OCI-LY7 (cell line): ENCODE measurements at regions not wholly inside any gene's neighbourhood (a gene's known extent, or its start where the extent isn't known, plus 50 kb on each side); places are given as distances from the start of the nearest gene placed in this dataset.

ENCODE experiments used
- EZH2phosphoT487 ChIP-seq: fragments of 200-600 bp; sonication (generic); IDR thresholded peaks from 2 replicates; pipeline ENCODE4 v1.6.1; 2018; ENCODE audit warnings: low read depth, borderline replicate concordance, mild to moderate bottlenecking, mixed run types, antibody characterized with exemption, low read length, moderate library complexity, mixed read lengths
- TF ChIP-seq, protein P1 (sequence below): fragments of 200-600 bp; sonication (generic); conservative IDR thresholded peaks from 2 replicates; pipeline ENCODE4 v1.5.1; 2014; ENCODE audit warnings: mild to moderate bottlenecking, antibody characterized with exemption, low read length, moderate library complexity, mixed read lengths

DNA sequence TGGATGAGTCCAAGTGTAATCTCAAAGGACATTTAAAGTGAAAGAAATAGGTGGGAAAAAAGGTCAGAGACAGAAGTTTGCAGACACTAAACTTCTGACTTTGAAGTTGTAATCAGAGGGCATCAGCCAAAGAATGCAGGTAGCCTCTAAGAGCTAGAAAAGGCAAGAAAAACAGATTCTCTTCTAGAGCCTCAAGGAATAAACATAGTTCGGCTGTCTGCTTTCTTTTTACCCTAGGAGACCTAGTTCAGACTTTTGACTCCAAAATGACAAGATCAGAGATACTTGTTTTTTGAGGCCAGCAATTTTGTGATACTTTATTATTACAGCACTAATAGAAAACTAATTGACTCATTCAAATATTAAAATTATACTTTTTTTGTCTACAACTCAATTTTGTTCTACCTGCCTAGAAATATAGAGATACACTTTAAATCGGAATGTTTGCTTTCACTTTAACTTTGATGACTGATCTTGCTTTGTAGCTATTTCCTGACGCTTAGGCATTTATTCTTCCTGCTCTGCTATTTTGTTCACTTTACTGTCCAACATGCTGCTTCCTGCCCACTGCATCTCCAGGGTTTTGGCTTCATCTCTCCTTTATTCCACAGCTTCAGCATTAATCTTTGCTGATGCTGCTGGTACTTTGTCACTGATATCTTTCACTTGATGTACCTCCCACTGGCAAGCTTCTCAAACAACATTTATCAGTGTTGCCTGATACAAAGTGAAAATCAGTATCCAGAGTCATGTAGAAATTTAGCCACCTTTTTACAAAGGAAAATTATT lies 272.5 kb downstream of the DSEL start:
- TF ChIP-seq, protein P1, sequence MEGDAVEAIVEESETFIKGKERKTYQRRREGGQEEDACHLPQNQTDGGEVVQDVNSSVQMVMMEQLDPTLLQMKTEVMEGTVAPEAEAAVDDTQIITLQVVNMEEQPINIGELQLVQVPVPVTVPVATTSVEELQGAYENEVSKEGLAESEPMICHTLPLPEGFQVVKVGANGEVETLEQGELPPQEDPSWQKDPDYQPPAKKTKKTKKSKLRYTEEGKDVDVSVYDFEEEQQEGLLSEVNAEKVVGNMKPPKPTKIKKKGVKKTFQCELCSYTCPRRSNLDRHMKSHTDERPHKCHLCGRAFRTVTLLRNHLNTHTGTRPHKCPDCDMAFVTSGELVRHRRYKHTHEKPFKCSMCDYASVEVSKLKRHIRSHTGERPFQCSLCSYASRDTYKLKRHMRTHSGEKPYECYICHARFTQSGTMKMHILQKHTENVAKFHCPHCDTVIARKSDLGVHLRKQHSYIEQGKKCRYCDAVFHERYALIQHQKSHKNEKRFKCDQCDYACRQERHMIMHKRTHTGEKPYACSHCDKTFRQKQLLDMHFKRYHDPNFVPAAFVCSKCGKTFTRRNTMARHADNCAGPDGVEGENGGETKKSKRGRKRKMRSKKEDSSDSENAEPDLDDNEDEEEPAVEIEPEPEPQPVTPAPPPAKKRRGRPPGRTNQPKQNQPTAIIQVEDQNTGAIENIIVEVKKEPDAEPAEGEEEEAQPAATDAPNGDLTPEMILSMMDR, result no peak
- no peak for TF ChIP-seq EZH2phosphoT487
